ENCODE measurements at regions not wholly inside any gene's neighbourhood (a gene's known extent, or its start where the extent isn't known, plus 50 kb on each side); places are given as distances from the start of the nearest gene placed in this dataset.

DNA sequence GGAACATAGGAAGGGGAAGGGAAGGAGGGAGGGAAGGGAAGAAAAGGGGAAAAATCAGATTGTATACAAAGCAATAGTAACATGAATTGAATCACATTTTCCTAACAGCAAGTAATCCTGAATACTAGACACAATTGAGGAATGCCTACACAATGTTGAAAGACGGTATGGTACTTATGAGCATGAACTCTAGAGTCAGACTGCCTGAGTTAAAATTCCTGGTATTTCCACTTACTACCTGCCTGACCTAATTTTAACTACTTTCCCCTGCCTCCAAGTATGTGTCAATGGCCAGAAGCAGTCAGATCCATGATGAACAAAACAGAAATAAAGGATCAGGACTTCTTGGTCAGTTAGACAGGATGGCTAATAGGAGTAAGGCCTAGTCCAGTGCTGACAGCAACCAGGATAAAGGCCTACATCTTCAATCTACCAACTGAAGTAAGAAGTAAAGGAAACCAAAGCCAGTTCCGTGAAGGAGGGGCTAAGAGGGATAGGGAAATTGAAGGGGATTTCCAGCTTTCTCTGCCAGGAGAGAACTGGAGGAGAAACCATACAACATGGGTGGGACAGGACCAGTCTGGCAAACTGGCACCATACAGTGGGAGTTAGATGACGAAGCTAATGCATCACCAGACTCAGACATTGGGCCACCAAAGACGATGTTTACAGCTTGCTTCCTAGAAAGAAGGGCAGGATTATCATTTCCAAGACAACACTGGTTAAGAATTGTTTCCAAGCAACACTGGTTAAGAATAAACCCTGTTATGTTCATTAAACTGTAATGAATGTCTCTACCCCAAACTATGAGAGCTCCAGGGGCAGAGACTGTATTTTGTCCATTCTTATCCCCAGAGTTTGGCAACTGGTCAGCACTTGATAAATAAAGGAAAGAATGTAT lies 151.6 kb upstream of the UBE2E2 start (continued):
- TF ChIP-seq, protein P1, sequence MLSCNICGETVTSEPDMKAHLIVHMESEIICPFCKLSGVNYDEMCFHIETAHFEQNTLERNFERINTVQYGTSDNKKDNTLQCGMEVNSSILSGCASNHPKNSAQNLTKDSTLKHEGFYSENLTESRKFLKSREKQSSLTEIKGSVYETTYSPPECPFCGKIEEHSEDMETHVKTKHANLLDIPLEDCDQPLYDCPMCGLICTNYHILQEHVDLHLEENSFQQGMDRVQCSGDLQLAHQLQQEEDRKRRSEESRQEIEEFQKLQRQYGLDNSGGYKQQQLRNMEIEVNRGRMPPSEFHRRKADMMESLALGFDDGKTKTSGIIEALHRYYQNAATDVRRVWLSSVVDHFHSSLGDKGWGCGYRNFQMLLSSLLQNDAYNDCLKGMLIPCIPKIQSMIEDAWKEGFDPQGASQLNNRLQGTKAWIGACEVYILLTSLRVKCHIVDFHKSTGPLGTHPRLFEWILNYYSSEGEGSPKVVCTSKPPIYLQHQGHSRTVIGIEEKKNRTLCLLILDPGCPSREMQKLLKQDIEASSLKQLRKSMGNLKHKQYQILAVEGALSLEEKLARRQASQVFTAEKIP (CRISPR knock-in tag; IDR thresholded peaks at IDR 0.05; ENCODE audit: borderline replicate concordance): no peak
- no peak for TF ChIP-seq KAT7 (CRISPR knock-in tag; IDR thresholded peaks at IDR 0.05; ENCODE audit: borderline replicate concordance)
- TF ChIP-seq ZBTB38 (CRISPR knock-in tag; IDR thresholded peaks at IDR 0.05): no peak
- no peak for TF ChIP-seq U2AF1 (optimal IDR thresholded peaks at IDR 0.05; ENCODE audit: low read depth, low read length)
- TF ChIP-seq TCF7 (IDR thresholded peaks at IDR 0.05; ENCODE audit: low read depth): no peak

DNA sequence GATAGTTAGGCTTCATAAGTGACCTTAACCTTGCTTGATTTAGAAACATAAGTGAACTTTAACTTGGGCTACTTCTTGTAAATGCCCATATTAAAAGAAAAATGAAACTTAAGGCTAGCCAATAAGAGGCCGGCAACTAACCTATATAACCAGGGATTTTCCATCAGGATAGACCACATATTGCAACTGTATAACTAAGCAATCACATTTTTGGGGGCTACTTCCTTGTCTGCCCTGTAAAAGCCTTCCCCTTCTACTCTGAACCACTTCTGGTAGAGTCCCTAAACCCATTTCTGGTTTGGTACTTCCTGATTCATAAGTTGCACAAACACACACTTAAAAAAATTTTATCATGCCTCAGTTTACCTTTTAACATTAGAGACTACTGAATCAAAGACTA lies 150.9 kb upstream of the UBE2E2 start:
- no peaks in the 10 kb centered on the region for H3K4me1 ChIP-seq (ENCODE audit: insufficient read depth, low read length)
- H3K27ac ChIP-seq (ENCODE audit: extremely low read length, insufficient read depth, low read length): no peak overlapping the region
- H3K27me3 ChIP-seq (ENCODE audit: control insufficient read depth in 1 of 2, insufficient read depth in 2 of 2, low read length in 2 of 2): no peaks in the 10 kb centered on the region
- H3K9me3 ChIP-seq (ENCODE audit: low read length): no peaks in the 10 kb centered on the region
- H3K36me3 ChIP-seq (replicated peaks in 1 of 2; ENCODE audit: control insufficient read depth in 1 of 2, insufficient read depth in 2 of 2, low read length in 2 of 2): no peaks in the 10 kb centered on the region
- BruUV-seq (replicated peaks): no TSS peak
- H3K9ac ChIP-seq (ENCODE audit: insufficient read depth, low read depth, low read length): no peak overlapping the region
- H4K20me1 ChIP-seq (ENCODE audit: insufficient read depth, low read length): no peaks in the 10 kb centered on the region
- WGBS (ENCODE audit: low lambda C conversion rate): 93% methylated on average over 1 of the region's 1 CpG
- no peak for ATAC-seq
- no peak for DNase-seq (ENCODE audit: low spot score)
- TF ChIP-seq DR1 (CRISPR knock-in tag; IDR thresholded peaks at IDR 0.05): no peak
- TF ChIP-seq HCFC1 (IDR thresholded peaks at IDR 0.05; ENCODE audit: low read depth, low read length): no peak
- no peak for TF ChIP-seq ZNF382 (CRISPR knock-in tag; IDR thresholded peaks at IDR 0.05; ENCODE audit: borderline replicate concordance)
- TF ChIP-seq MIXL1 (CRISPR knock-in tag; IDR thresholded peaks at IDR 0.05): no peak
- no peak for TF ChIP-seq ZNF788 (CRISPR knock-in tag; IDR thresholded peaks at IDR 0.05; ENCODE audit: borderline replicate concordance)
- TF ChIP-seq NR1H2 (CRISPR knock-in tag; IDR thresholded peaks at IDR 0.05; ENCODE audit: borderline replicate concordance, low read depth): no peak
- in situ Hi-C loops (cut with HindIII; ENCODE audit: extremely low pct_ligation_motif_present, low pct_unique_long_range_greater_than_20kb): no loop called here
- intact Hi-C loops (cut with micrococcal nuclease; ENCODE audit: unreplicated experiment): no loop called here
- no peak overlapping the region for H3K4me3 ChIP-seq (replicated peaks in 1 of 3; ENCODE audit: insufficient read depth in 1 of 3, low read depth in 2 of 3, low read length in 3 of 3)
- H2AFZ ChIP-seq (ENCODE audit: low read length): no peak overlapping the region
- H3K4me2 ChIP-seq (ENCODE audit: low read depth, low read length): no peak overlapping the region
- ChIA-PET CTCF (ENCODE audit: low intra/inter-chr PET ratio, low total read pairs) (no interaction called here), POLR2A (no interaction called here)
- no peaks in the 10 kb centered on the region for H3K79me2 ChIP-seq (ENCODE audit: insufficient read depth, low read length)
- FAIRE-seq: no peak

All from HepG2 (cell line).